ENCODE measurements at regions not wholly inside any gene's neighbourhood (a gene's known extent, or its start where the extent isn't known, plus 50 kb on each side); places are given as distances from the start of the nearest gene placed in this dataset.
A peak's percentile ranks its signal among the peaks of the same experiment; 100 is the strongest.

DNA sequence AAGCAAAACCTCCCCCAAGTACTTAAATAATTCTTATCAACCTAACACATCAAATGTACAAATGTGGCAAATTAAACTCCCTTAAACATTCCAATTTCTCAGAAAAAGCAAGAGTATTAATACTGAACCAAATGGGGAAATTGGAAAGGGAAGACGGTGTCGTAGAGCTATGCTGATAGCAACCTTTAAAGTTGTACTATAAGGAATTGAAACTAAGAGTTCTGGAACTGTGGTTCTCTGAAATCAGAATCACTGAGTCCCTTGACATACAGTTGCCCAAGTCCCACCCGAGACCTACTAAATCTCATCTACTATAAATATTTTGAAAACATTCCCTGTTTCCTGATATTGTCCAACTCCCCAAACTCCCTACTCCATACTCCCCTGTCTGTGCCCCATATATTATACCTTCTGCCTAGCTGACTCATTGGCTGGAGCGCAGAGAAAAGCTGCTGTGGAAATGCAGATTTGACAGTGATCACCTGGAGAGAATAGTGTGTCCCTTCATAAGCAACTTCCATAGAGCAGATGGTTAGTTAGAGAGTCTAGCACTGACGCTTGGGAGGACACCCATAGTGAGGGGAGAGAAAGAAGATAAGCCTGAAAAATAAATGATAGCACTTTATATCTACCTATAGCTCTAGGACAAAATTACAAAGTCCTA is 51.4 kb upstream of the ITM2B start:
- intact Hi-C loops (cut with DNase I), result no loop called here
- no peak for DNase-seq (ENCODE audit: low spot score)

DNA sequence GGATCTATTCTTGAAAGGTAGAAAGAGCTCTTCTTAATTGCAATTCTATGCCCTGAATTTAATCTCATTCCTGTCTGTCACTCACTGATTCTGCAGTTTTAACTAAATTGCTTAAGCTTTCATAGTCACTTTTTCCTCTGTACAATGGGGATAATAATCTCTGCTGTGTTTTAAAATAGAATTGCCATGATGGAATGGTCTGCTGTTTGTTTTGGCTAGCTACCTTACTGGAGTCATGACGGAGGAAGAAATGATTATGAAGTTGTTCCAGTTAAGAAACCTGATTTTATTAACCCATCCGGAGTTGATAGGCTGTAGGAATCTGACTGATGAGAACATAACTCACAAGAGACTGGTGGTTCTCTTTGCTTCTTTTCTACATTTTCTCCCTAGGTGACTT is 54.9 kb upstream of the ITM2B start:
- DNase-seq (ENCODE audit: low spot score), result no peak
- intact Hi-C loops (cut with DNase I), result no loop called here

DNA sequence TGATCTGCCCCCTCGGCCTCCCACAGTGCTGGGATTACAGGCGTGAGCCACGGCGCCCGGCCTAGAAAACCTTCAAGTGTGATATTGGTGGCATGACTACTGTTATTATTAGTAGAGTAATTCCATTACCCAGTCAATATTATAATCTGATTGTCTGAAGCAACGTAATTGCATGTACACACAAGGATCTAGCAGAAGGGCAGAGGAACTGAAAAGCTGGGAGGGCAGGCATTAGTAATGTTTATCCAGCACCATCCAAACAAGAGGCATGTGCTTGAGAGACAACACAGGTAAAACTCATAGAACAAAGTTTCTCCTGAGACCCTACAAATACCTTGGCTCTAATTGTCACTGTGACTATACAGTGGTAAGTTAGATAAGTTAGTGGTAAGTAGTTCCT is 56.2 kb upstream of the ITM2B start:
- DNase-seq (ENCODE audit: low spot score), result no peak
- intact Hi-C loops (cut with DNase I), result no loop called here

DNA sequence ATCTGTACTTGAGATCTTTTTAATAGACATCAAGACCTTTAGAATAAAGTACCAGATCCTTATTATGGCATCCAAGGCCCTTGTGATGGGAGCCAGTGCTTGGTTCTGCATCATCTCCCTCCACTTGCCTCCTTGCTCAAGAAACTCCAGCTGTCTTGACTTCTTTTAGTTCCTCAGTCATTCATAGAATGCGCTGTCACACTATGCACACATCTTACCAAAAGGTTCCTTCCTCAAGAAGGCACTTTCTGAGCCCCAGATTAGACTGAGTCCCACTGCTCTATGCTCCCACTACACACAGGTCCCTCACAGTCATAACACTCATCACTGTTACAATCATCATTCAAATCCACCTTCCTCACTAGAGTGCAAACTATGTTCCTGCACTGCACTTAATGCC is 57.8 kb upstream of the ITM2B start:
- DNase-seq (ENCODE audit: low spot score), result no peak
- intact Hi-C loops (cut with DNase I), result no loop called here

DNA sequence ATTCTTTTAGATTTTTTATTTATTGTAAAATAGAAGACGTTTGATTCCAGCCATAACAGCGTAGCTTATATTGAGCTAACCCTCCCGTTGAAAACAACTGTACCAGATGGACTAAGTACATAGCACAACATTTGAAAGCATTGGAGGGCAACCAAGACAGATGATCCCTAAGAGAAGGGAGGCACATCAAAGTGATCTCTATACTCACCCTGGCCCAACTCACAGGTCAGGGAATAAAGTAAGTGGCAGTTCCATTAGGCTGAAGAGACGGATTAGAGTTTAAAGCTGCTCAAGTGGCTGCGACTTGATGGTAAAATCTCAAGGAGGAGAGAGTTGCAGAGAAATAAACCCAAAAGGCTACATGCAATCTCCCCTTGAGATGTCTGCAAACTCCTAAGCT is 65.1 kb upstream of the ITM2B start:
- no peak for DNase-seq (ENCODE audit: low spot score)
- intact Hi-C loops (cut with DNase I), result no loop called here

DNA sequence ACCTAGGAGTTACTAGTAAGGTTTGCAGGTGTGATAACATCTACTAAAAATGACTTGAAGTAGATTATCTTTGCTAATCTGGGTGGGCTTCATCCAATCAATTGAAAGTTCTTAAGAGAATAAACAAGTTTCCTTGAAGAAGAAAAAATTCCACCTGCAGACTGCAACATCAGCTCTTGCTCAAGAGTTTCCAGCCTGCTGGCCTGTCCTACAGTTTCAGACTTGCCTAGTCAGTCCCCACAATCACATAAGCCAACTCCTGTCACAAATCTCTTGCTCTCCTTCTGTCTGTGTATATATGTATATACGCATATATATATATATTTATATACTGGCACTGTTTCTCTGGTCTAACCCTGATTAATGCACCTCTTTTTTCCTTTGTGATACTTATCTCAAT is 67.3 kb upstream of the ITM2B start:
- intact Hi-C loops (cut with DNase I), result no loop called here
- DNase-seq (ENCODE audit: low spot score), result no peak

DNA sequence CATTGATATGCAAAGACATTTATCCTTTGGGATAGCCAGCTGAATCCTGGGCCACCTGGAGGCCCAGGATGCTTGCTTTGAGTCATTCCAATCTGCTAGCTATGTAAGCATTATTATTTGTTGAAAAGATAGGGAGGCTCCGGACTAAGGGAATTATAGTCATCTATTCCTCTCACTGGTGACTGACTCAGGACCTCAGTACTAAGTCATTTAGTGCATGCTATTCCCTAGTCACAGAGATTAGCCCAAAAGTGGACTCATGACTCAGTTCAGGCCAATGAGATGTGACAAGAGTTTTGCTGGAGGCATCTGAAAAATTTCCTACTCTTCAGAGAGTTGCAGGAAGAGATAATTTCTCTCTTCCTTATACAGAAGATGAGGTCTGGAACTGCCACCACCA is 67.9 kb upstream of the ITM2B start:
- intact Hi-C loops (cut with DNase I), result no loop called here
- DNase-seq (ENCODE audit: low spot score), result no peak

DNA sequence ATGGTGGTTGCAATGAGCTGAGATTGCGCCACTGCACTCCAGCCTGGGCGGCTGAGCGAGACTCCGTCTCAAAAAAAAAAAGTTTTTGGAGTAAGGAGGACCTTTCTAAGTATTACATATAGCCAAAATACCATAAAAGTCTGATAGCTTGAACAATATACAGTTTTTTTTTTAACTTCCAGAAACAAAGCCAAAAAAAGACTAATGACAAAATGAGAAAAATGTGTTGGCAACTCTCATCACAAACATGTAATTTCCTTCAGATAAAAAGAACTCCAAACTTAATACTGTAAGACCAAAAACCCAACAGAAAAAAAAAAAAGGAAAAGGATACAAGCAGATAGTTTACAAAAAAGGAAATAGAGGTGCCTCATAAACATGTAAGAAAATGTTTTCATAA is 68.2 kb upstream of the MED4 start:
- intact Hi-C loops (cut with DNase I), result no loop called here
- no peak for DNase-seq (ENCODE audit: low spot score)

DNA sequence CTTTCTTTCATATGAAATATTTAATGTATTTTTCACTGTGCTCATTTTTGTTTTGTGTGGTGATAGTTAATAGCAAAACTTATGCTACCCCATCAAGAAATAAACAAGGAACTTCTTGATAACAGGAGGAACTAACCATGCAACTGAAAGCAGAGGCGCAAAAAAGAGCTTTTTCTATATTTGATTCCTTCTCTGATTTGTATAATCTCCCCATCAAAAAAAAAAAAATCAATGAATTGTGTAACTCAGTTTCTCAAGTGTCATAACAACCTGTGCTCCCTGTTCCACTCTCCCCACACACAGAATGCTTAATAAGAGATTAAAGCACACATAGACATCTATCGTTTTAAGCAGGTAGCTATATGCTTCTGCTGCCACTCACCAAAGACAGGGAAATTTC is 67.3 kb upstream of the MED4 start:
- intact Hi-C loops (cut with DNase I), result no loop called here
- no peak for DNase-seq (ENCODE audit: low spot score)

DNA sequence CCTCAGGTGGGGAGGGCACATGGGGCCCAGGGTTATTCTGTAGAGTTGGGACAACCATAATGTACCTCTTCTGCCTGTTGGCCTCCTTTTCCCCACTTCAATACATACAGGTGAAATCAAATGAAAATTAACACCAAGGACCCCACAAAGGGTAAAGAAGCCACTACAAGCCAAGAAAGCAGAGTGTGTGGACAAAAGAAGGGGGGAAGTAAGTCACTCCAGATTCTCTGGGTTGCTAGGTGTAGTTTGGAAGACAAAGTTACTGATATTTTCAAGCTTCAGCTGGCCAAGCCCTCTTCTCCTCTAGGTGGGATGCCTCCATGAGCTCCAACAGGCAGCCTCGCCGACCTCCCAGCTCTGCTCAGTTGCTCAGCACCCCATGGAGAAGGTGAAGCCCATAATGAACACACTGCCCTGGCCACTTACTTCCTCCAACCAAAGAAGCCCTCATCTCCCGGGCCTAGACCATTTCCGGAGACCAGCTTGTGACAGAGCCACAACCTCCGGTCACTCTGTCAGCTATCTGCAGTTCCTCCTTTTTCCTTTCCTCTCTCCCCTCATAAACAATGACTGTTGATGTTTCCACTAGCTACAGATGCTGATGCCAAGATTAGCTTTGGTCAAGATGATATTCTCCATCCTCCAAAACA is 66.8 kb upstream of the MED4 start:
- intact Hi-C loops (cut with DNase I), result no loop called here
- peak; percentile 91 for DNase-seq (ENCODE audit: low spot score)

DNA sequence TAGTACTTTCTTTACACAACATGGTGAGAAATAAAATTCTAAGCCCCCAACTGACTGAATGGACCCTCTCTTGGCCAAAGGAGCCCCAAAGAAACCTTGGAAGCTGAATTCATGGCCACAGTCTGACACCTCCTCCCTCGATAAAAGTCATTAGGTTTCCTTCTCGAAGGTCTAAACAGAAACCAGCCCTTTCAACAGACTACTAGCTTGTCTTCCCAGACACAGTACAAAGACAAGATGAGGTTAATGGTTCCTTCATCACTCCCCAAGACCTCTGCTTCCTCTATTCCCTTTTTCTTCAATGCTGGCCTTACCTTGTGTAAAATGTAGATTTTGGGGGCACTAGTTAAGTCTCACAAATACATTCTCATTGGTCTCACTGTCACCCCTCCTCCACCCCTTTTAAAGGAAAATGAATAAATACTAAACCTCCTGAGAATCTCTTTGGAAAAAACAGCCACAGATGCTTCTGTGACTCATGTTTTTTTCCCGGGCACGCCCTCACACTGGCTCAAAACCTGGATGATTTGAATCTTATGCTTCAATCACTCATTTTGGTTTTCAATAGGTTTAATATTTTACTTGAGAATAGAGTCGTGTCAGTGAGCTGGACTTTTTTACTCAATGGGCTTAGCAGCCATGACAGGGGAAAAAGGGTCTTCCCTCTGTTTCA is 65.8 kb upstream of the MED4 start:
- intact Hi-C loops (cut with DNase I), result no loop called here
- no peak for DNase-seq (ENCODE audit: low spot score)

DNA sequence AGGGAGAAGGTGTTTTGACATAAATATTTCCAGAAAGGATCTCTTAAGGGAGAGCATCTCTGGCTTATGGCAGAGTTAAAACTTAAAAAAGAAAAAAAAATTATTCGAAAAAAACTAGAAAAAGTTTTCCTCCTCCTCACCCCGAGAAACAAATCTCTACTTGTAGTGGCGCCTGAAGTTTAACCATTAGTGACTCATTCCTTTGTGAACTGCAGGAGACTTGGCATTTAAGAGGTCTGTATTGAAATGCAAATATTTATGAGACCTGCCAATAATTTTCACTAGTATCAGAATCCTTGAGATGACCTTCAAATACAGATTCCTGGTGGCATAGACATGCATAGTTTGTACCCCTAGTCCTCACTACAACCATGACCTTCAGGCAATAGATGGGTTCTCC is 64.9 kb upstream of the MED4 start:
- intact Hi-C loops (cut with DNase I), result no loop called here

DNA sequence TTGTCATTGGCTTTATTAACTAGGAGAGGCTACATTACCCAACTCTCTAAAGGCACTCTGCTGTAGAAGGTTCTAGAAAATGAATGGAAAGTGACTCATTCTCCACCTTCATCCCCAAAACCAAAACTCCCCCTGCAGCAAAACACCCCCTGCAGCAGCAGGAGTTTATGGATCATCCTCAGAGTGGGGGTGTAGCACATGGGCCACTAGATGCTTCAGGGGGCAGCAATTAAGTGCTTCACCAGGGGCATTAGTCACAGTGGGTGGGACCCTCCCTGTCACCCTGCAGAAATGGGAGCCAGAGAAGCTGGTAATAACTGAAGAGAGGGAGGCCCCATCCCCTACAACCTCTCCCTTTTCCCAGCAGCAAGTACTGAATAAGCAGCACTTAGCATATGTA is 64.5 kb upstream of the MED4 start:
- intact Hi-C loops (cut with DNase I), result no loop called here

More for the DNA sequence above, 64.9 kb upstream of the MED4 start:
- no peak for DNase-seq (ENCODE audit: low spot score)

DNA sequence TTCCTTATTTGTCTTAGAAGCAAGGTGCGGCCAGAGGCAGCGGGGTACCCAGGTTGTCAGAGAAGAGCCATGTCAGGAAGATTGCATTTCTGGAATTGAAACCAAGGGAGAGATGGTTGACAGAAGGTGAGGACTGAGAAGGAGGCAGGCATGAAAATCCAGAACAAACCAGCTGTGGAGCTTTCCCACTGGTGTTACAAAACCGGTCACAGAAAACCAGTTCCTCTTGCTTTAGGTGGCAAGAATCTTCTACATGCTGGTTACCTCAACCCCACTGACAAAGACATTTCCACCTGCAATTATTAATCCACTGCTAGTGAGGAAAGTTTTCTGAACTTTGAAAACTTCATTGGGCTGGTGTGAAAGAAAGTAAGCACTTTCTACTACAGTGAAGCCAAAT is 64.0 kb upstream of the MED4 start:
- no peak for DNase-seq (ENCODE audit: low spot score)
- intact Hi-C loops (cut with DNase I), result no loop called here

More for the DNA sequence above, 64.5 kb upstream of the MED4 start:
- no peak for DNase-seq (ENCODE audit: low spot score)

DNA sequence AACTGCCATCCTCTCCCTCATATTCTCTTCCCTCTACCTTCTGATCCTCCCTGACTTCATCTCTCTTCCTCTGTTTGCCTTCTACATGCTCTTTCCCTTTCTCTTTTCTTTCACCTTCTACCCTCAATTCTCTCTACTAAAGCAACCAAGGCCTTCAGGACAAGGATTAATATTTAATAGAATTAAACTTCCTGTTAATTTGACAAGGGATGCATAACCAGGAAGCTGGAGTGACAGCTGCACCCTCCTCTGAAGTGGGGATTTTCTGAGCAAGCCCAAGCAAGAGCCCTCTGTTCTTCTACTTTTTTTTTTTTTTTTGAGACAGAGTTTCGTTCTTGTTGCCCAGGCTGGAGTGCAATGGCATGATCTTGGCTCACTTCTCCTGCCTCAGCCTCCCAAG is 63.4 kb upstream of the MED4 start:
- intact Hi-C loops (cut with DNase I), result no loop called here
- no peak for DNase-seq (ENCODE audit: low spot score)

DNA sequence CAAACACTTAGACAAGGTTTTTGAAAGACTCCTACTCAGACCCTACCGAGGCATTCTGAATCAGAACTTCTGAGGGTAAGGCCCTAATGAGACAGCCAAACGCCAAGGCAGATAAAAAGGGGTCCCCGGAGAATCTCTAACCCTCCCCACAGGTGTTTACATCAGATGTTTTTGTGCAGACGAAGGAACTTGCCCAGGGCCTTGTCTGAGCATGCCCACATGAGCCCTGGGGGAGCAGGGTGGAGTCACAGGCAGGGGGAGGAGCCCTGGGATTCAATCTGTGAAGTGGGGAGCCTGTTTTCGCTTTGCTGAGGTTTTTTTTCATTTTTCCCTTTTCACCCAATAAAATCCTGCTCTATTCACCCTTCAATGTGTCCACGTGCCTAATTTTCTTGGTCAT is 61.6 kb upstream of the MED4 start:
- no peak for DNase-seq (ENCODE audit: low spot score)
- intact Hi-C loops (cut with DNase I), result no loop called here

DNA sequence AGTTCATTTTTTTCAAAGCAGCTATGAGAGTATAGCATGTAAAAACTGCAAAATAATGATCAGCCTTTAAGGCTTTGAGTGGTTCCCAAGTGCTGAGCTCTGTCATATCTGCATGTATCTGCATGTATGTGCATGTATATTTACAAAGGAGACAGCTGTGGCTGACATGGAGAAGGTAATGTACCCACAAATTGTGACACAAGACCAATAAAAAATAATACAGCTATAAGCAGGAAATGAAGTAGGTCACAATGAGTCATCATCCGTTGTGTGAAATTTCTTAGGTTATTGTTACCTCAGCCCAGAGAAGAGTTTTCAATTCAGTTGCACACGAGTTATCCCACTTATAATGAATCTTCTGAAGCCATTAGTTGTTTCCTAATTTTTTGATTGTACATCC is 60.9 kb upstream of the MED4 start:
- no peak for DNase-seq (ENCODE audit: low spot score)
- intact Hi-C loops (cut with DNase I), result no loop called here

DNA sequence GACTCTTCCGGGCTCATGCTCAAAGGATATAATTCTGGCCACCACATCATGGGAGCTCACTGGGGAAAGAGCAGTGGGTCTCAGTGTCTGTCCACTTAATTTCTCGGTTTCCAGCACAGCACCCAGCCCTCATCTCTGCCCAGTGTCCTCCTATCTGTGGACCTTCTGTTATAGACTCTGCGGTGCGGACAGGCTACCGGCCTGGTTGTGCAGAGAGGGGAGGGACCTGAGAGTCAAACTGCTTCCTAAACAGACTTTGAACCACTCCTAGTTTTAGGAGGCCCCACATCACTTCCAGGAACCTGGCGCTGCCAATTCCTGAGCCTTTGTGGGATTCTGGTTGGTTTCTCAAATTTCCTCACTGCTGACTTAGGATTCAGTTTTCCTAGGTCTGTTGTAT is 59.8 kb upstream of the MED4 start:
- intact Hi-C loops (cut with DNase I), result no loop called here
- DNase-seq (ENCODE audit: low spot score), result no peak

DNA sequence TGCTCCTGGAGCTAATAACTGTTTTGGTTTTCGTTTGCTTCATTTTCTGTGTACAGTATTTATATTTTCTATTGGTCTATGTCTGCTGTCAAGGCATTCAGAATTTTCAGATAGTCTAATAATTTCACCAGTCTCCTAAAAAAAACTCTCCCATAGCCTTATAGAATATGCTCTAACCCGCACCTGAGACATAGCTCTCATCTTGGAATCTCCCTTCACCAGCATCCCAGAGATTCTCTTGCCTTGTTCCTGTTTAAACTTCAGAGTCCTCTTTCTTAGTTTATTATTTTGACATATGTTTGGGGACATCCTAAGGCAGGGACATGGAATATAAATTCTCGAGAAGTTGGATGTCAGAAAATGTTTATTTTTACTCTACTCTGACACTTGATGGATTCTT is 58.3 kb upstream of the MED4 start:
- intact Hi-C loops (cut with DNase I), result no loop called here
- DNase-seq (ENCODE audit: low spot score), result no peak

DNA sequence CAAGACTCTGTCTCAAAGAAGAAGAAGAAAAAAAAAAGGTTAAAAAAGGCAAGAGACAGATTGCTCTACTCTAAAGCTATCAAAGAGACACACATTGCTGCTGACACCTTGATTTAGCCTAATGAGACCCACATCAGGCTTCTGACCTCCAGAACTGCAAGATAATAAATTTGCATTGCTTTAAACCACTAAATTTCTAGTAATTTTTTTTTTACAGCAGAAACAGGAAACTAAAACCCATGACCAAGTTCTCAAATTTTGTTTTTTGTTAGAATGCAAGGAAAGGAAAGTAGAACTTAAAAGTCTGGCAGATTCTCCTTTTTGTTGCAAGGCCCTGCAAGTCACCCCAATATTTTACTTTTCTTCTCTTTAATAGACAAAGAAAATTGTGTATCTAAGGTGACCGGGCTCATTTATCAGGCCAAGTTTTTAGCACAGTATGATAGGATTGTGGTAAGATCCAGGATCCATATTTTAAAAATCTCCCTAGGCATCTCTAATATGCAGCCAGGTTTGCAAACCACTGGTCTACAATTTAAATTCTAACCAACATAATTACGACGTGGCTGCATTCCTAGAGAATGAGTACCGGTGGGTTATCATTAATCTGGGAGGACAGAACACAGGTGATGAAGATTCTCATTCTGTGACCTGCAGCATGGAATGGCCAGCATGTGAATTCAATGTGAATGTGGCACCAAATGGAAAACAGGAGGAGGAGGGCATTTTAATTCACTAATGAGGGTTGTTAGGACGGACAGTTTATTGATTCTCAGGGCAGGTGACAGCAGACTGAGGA is 56.7 kb upstream of the MED4 start:
- DNase-seq (ENCODE audit: low spot score), result no peak
- intact Hi-C loops (cut with DNase I), result no loop called here

DNA sequence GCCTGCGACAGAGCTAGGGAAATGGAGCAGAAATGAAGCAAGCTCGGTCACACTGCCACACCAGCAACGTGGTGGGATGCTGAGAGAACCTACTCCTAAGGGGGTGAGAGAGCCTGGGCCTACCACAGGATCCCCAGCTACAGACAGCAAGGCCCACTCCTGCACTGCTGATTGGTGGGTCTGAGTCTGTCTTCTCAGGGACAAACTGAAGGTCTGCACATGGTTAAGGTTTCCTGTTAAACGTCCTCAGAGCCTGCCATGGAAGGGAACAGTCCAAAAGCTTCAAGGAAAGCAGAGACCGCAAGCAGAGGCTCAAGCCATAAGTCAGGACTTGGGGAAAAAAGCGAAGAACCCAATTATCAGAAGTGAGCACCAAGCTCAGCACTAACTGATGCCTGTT is 53.5 kb upstream of the MED4 start:
- no peak for DNase-seq (ENCODE audit: low spot score)
- intact Hi-C loops (cut with DNase I), result no loop called here

All from cardiac septum (tissue), 1 donor.